GM13977 (cell line): ENCODE measurements at regions not wholly inside any gene's neighbourhood (a gene's known extent, or its start where the extent isn't known, plus 50 kb on each side); places are given as distances from the start of the nearest gene placed in this dataset.

Source experiments
- DNase-seq: peaks from one replicate; pipeline ENCODE4 v3.0.0; 2012; ENCODE audit warnings: low spot score
- in situ Hi-C: fragments of 300-500 bp; cut with MboI; formaldehyde crosslinking; loops from one replicate; pipeline ENCODE4 v1.12.0; 2022; ENCODE audit warnings: low sequenced_read_pairs, low pct_unique_long_range_greater_than_20kb, mixed read lengths, inconsistent platforms; ENCODE audit not compliant: unreplicated experiment
- TF ChIP-seq, protein P1 (sequence below): IDR thresholded peaks from 2 replicates; pipeline ENCODE4 v1.5.1; 2012; ENCODE audit warnings: mild to moderate bottlenecking, control low read depth; ENCODE audit not compliant: insufficient read depth; ENCODE audit errors: extremely low read depth, missing control alignments

DNA sequence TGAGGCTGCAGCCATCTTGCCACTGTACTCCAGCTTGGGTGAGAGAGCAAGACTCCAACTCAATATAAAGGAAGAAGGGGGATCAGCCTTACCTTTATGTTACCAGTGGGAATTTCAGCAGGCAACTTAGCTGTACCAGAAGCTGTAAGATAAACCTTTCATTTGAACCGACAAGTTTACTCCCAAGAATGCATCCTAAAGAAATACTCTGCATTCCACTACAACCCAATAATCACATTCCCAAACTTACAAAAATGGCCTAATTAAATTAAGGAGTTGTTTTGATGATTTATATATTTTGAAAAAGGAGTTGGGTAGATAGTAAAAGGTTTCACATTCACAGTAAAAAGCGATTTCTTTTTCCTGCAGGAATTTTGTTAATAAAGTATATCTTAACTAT is 241.4 kb downstream of the TTC8 start:
- in situ Hi-C loops = no loop called here
- TF ChIP-seq, protein P1, sequence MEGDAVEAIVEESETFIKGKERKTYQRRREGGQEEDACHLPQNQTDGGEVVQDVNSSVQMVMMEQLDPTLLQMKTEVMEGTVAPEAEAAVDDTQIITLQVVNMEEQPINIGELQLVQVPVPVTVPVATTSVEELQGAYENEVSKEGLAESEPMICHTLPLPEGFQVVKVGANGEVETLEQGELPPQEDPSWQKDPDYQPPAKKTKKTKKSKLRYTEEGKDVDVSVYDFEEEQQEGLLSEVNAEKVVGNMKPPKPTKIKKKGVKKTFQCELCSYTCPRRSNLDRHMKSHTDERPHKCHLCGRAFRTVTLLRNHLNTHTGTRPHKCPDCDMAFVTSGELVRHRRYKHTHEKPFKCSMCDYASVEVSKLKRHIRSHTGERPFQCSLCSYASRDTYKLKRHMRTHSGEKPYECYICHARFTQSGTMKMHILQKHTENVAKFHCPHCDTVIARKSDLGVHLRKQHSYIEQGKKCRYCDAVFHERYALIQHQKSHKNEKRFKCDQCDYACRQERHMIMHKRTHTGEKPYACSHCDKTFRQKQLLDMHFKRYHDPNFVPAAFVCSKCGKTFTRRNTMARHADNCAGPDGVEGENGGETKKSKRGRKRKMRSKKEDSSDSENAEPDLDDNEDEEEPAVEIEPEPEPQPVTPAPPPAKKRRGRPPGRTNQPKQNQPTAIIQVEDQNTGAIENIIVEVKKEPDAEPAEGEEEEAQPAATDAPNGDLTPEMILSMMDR = no peak
- DNase-seq = no peak

DNA sequence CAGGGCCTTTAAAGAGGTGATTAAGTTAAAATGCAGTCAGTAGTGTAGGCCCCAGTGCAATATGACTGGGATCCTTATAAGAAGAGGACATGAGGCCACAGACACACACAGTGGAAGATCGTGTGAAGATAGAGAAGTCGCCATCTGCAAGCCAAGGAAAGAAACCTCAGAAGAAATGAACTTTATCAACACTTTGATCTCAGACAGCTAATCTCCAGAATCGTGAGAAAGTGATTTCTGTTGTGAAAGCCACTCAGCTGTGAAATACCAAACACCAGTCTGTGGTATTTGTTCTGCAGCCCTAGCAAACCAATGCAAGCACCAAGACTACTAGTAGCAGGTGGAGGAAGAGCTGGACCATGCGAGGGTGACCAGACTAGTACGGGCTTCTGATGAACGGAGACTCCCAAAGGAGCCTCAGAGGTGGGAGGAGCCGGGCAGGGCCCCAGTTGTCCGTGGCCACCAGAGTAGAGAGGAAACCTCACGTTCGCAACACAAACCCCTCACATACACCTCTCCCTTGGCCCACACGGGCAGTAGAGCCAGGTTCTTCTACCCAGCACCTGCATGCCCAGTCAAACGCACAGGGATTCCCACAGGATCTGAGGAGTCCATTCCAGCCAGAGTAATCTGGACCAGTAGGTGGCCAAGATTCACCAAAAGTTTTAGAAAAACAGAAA is 243.0 kb downstream of the TTC8 start:
- in situ Hi-C loops = no loop called here
- no peak for DNase-seq
- TF ChIP-seq, protein P1 = no peak

DNA sequence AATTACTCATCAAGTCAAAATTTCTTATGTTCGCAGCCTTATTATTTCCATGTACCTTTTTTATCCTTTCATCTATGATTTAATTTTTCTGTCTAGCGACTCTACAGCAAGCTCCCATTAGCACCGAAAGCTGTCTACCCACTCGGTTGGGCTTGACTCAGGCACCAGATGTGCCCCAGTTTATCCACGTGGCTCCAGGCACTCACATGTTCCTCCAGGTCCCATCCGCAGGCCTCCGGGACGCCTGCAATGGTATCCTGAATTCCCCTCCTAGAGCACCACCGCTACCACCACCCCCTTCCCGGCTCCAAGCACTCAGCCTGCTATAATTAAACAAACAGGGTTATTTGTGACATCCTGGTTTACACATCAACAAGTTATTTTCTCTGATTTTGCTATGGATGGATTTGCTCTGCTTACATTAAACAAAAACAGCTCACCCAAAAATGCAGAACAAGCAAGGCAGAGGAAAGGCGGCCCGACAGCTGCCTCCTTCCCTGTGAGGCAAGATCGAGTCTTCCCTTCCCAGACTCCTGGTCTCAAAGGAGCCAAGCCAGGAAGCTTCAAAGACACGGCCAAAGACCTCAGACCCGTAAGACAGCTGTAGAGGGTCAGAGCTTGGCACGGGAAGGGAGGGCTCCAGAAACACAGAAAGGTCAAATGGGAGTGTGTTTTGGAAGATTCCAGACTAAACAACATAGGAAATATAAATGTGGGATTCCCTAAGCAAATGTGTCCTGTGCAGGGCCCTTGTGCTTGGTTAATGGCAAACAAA is 253.8 kb downstream of the TTC8 start:
- DNase-seq = no peak
- TF ChIP-seq, protein P1 = no peak
- in situ Hi-C loops = no loop called here

DNA sequence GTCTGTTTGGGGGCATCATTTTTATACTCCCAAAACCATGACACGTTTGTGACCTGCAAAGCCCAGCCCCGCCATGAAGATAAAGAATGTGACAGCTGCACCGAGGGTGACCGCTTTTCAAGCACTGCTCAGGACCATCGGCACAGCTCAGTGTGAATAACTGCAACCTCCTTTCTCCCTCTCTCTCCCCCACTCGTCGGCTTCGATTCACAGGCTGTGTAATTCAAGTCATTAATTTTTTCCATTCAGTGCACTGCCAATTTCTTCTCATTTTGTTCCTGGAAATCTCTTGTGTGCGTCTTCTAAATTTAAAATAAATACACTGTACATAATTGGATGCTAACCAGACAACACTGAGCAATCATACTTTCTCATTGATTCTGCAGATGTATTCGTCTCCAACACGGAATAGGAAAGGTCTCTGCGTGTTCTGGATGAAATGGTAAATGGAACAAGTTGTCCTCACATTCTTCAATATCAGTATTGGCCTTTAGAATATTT is 260.8 kb downstream of the TTC8 start:
- in situ Hi-C loops = no loop called here
- DNase-seq = no peak
- TF ChIP-seq, protein P1 = no peak

DNA sequence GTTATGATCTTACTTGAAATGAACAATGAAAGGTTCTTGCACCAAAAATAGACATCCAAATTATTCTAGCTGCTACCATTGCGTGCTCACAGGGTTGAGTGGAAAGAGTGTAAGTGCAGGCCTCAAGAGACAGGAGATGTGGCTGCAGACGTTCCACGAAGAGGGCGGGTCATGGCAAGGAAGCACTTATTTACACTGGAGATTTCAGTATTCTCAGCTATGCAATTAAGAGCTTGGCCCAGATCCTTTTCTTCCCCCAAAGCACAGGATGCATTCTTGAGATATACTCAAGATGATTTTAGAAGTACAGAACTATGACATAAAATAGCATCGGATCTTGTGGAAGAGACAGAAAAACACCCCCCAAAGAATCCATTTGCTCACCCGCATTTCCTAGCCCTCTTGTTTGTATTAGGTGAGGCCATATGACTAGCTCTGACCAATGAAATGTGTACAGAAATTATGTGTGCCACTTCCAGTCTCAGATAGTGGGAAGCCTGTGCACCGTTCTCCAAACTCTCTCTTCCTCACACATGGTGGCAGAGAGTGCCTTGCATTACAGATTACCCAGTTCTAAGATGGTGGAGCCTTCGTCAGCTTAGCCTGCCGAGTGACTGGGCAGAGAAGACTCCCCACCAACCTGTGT is 261.4 kb downstream of the TTC8 start:
- TF ChIP-seq, protein P1 = no peak
- in situ Hi-C loops = no loop called here
- DNase-seq = no peak

DNA sequence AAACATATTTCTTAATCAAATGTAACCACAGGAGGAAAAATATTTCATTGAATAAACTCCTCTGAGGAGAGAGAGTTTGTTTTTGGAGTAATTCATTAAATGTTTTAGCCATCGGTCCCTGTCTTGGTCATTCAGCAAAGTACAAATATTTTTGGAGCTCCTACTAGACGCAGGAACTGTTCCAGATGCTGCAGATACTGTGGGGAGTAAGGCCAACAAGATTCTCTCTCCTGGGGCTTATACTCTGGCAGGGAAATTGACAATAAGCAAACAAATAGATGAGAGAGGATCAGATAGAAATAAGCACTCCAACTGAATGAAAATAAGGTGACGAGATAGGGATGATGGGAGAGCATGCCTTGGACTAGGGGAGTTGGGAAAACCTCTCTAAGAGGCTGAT is 264.1 kb downstream of the TTC8 start:
- DNase-seq = no peak
- TF ChIP-seq, protein P1 = no peak
- in situ Hi-C loops = no loop called here
